ENCODE measurements at regions not wholly inside any gene's neighbourhood (a gene's known extent, or its start where the extent isn't known, plus 50 kb on each side); places are given as distances from the start of the nearest gene placed in this dataset.

DNA sequence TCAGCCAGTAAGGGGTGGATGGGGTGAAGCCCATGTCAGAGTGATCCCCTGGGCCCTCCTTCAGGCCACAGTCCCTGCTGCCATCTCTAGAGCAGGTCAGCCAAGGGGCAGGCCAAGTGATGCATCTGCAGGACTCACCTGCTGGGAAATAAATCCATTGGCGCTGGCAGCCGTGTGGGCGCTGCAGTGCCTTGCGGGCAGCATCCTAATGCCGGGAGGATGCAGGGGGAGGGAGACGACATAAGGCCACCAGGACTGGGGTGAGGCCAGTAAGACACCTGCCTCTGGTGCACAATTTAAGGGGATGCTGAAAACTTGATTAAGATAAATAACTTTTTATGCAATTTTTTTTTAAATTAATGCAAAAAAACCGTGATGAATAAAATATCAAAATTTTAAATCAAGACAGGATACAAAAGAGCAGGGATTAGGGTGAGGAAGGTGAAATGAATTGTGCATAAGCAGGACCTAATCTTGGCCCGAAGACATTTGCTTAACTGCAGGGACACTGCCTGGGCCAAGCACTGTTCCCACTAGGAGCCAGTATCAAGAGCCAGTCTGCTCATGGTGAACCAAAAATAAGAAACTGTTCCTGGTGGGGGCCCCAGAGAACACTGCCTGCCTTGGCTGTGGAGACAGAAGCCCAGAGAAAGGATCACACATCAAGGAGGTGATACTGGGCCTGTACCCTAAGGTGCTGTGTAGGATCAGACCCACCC, 67.5 kb upstream of the CPLX2 start:
- intact Hi-C loops (cut with DNase I), result no loop called here
- DNase-seq (ENCODE audit: low spot score), result no peak

DNA sequence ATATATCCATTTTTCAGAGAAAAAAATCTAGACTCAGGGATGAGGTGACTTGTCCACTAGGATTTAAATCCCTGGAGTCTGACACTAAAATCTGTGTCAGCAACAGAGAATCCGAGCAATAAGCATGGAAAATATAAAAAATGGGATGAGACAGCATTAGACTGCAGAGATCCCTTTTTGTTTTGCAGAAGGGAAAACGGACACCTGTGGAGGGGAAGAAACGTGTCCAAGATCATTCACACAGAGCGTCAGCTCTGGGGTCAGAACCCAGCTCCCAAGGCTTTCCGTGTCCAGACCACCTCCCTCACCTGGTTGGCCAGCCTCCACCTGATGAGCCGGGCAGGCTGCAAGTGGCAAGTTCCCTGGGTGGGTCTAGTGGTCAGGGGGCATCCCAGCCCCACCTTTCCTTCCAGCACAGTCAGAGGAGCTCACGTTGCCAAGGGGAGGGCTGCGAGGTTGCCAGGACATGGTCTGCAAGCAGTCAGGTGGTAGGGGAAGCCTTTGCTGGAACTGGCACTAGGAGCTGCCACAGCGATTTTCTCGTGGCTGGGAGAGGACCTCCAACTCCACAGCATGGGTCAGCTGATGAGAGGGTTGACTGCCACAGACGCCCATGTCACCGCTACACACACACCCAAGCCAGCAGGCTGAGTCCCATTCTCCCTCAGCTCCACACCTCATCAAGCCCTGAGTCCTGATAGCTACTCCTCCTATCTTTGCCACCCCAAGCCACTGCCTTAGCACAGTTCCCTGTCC, 65.9 kb upstream of the CPLX2 start:
- intact Hi-C loops (cut with DNase I), result no loop called here
- no peak for DNase-seq (ENCODE audit: low spot score)

DNA sequence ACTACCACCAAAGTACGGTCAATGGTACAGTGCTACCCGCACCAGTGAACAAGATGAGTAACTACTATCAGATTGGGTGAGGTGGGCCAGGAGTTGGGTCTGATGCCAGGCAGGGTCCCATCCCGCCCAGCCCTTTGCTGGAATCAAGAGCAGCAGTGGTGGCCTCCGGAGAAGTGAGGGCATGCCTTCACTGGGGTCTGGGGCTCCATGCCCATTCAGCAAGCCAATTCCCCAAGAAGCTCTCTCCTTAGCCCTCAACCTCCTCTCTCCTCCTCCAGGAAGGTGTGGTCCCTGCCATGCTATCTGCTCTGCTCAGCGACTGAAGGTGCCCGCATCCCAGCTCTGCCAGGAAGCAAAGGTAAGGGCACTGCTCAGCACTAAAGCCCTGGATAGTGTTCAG, 62.7 kb upstream of the CPLX2 start:
- DNase-seq (ENCODE audit: low spot score), result no peak
- intact Hi-C loops (cut with DNase I), result no loop called here

DNA sequence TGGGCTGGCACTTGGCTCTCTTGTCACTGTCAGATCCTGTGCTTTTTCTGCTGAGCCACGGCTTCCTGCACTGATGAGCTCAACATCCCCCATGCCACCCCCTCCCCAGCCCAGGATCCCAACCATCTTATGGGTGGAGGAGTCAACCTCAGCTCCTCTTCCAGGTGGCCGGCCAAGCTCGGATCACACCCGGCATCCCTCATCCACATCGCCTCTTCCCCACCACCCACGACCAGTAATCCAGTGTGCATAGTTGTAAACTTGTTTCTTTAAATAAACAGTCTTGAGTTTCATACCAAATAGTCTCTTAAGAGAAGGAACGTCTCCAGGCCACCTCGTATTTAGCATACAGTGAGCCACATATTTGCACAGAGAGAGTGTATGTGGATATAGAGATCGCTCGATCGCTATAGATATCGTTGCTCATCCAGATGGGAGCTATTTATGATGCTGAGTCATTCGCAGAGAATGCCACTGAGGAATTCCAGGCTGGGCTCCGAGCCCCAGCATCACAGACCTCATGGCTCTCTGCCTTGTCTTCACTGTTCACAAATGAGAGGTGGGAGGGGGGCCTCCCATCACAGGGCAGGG, 61.8 kb upstream of the CPLX2 start:
- intact Hi-C loops (cut with DNase I), result no loop called here
- DNase-seq (ENCODE audit: low spot score), result no peak

DNA sequence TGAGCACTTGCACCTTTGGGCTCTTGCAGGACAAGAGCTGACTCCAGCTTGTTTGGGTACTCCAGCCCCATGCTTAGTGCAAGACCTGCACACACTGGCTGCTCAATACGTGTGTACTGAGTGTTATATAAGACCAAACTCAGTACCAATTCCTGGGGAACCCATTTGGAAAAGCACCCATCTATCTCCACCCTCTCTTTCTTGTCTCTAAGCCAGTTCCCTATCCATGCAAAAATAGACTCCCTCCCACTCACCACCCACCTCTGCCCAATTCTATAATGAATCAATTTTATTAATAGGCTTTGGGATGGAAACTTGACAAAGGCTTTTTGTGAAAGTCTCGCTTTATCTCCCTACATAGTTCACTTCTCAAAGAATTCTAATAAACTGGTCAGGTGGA, 60.9 kb upstream of the CPLX2 start:
- intact Hi-C loops (cut with DNase I), result no loop called here
- no peak for DNase-seq (ENCODE audit: low spot score)

DNA sequence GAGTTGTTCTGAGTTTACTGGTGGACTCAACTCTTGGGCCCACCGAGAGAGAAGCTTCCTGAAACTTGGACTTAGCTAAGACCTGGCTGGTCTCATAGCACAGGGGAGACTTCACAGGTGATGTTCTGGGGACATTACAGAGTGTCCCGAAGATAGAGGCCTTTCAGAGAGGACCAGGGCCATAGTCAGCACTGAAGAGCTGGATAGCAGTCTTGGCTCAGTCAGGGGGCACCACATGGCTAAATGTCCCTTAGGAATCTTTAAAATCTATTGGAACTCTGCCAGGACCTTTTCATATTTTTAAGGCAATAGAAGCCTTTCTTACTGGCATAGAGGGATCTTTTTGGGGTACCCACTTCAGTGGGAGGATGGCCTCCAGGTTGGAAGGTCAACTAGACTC, 59.8 kb upstream of the CPLX2 start:
- intact Hi-C loops (cut with DNase I), result no loop called here
- no peak for DNase-seq (ENCODE audit: low spot score)

DNA sequence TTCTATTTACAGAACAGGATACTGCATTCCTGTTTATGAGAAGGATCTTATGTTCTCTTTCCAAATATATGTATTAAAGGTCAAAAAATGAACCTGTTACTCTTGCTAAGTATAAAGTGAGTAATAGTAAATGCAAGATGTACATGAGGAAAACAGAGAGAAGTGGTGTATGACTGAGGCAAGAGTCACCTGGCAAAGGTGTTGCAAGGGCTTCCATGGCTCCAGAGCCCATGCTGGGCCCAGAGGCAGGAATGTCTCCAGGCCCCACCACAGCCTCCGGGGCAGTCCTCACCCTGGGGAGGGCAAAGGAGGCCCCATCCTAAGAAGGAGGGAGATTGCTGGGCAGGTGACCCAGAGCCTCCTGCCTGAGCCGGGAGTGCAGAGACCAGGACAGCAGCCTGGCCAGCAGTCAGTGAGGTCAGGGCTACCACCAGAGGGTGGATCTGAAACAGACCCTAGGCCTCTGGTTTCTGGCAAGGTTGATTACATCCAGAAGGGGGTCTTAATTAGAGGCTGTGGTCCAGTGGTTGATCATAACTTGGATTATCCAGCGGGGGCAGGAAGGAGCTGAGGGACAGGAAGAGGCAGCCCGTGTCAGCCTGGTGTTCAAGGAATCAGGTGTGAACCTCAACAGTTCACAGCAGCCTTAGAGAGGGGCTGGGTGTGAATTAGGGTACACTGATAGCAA, 57.3 kb upstream of the CPLX2 start:
- DNase-seq (ENCODE audit: low spot score), result no peak
- intact Hi-C loops (cut with DNase I), result no loop called here

DNA sequence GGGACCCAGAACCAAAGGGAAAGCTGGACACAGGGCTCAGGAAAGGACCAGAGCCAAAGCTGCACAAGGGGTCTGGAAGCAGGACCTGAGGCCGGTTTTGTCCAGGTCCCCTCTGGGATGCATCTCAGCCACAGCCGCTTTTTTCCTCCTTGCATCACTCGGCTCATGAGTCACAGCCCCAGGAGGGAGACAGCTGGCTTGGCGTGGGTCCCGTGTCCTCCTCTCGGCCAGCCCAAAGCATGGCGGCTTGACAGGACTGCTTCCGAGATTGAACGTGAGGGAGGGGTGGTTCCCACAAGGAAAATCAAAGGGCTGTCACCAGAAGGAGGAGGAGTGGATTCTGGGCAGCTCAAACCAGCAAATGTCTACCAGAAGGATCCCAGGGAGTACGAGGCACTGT, 56.7 kb upstream of the CPLX2 start:
- no peak for DNase-seq (ENCODE audit: low spot score)
- intact Hi-C loops (cut with DNase I), result no loop called here

DNA sequence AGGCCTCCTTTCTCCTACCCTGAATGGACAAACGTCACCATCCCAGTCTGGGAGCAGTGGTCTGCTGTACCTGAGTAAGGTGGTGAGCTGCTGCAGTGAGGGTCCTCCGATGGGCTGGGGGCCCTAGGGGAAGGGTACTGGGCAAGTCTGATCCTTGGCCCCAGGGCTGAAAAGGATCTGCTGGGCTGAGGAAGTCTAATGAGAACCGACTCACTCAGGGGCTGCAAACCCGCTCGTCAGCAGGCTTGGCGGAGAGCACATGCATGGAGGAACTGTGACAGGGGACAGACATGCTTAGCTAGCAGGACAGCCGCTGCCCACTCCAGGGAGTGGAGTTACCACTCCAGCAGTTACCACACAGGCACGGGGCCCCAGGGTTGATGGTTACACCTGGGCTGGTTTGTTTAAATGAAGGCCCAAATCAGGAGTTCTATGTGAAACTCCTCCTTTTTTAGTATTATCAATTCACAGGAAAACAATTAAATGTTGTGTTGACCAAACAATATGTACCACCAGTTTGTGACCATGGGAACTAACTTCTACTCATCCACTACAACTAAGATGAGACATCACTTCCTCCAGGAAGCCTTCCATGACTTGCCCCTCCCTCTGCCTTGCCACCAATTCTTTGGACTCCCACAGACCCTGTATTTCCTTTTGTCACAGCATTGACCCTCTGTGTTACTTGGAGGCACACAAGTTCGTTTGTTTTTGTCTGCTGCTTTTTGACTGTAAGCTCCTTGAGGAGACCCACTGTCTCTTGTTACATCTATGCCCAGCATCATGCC, 56.1 kb upstream of the CPLX2 start:
- intact Hi-C loops (cut with DNase I), result no loop called here
- DNase-seq (ENCODE audit: low spot score), result no peak

DNA sequence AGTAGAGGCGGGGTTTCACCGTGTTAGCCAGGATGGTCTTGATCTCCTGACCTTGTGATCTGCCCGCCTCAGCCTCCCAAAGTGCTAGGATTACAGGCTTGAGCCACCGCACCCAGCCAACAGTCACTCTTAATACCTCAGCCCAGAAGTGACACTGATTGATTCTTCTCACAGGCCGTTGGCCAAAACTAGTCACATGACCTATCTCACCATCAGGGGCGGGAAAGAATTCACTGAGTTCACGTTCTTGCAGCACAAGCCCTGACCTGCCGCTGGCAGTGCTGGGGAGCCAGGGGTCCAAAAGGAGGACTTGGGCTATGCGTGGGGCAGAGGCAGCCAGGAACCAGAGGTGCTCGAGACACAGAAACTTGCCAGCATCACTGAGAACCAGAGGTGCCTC, 55.0 kb upstream of the CPLX2 start:
- no peak for DNase-seq (ENCODE audit: low spot score)
- intact Hi-C loops (cut with DNase I), result no loop called here

DNA sequence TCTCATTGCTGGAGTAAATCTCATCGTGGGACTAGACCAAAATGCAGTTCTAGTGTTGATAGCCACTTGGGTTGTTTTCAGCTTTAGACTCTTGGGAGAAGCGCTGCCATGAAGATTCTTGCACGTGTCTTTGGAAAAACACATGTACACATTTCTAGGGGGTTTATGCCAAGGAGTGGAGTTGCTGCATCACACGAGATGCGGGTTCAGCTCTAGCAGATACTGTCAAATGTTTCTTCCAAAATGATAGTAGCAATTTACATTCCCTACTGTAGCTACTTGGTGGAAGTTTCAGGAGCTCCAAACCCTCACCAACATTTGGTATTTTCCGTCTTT, 52.3 kb upstream of the CPLX2 start:
- intact Hi-C loops (cut with DNase I), result no loop called here
- DNase-seq (ENCODE audit: low spot score), result no peak

DNA sequence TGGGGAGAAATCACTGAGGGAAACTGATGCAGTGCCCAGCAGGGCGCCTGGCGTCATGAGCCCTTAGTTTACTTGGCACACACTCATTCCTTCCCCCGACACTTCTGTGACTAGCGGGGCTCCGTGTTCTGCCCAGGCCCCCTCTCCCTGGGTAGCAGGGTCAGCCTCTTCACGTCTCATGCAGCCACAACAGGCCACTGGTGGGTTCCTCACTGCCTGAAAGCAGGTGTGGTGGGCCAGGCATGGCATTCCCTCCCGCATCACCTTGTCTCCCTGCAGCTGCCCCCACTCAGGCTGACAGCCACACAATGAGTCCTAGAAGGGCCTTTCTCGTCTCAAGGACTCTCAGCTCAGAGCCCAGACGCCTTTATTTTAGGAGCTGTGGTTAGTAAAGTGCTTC, 51.1 kb upstream of the CPLX2 start:
- DNase-seq (ENCODE audit: low spot score), result no peak
- intact Hi-C loops (cut with DNase I), result no loop called here

Measured in posterior vena cava (tissue), 2 donors.